ENCODE measurements at regions not wholly inside any gene's neighbourhood (a gene's known extent, or its start where the extent isn't known, plus 50 kb on each side); places are given as distances from the start of the nearest gene placed in this dataset.
"Not testable (repeated sequence)": the region's sequence is repeated elsewhere in the genome, so short reads cannot be mapped to it uniquely, and the experiment has no call there.

- TF ChIP-seq POLR2AphosphoS5 (IDR thresholded peaks at IDR 0.05; ENCODE audit: low read depth, low read length); CTCF (IDR thresholded peaks at IDR 0.05): not testable (repeated sequence)
Measured at GRCh38 chr1:146416642-146417041, 187.8 kb upstream of the NOTCH2NLA start.
